ENCODE measurements at regions not wholly inside any gene's neighbourhood (a gene's known extent, or its start where the extent isn't known, plus 50 kb on each side); places are given as distances from the start of the nearest gene placed in this dataset.

DNA sequence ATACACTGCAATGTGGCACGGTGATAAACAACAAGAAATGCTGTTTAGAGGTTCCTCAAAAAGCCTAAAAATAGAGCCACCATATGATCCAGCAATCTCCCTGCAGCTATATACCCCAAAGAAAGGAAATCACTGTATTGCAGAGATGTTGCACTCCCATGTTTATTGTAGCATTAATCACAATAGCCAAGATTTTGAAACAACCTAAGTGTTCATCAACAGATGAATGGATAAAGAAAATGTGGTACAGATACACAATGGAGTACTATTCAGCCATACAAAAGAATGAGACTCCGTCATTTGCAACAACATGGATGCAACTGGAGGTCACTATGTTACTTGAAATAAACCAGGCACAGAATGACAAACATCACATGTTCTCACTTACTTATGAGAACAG lies 365.8 kb upstream of the DIPK2B start:
- no peaks in the 10 kb centered on the region for H3K27me3 ChIP-seq (ENCODE audit: insufficient read depth, poor library complexity, severe bottlenecking)
- H3K27ac ChIP-seq (replicated peaks): no peak overlapping the region

DNA sequence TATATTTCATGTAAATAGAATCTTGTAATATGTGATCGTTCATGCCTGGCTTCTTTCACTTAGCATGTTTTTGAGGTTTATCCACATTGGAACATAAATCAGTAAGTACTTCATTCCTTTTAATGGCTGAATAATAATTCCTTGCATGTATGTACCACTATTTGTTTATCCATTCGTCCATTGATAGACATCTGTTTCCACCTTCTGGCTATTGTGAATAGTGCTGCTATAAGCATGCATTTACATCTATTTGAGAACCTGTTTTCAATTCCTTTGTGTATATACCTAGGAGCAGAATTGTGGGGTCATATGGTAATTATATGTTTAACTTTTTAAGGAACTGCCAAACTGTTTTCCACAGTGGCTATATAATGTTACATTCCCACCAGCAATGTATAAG lies 356.7 kb upstream of the DIPK2B start:
- TF ChIP-seq, protein P1, sequence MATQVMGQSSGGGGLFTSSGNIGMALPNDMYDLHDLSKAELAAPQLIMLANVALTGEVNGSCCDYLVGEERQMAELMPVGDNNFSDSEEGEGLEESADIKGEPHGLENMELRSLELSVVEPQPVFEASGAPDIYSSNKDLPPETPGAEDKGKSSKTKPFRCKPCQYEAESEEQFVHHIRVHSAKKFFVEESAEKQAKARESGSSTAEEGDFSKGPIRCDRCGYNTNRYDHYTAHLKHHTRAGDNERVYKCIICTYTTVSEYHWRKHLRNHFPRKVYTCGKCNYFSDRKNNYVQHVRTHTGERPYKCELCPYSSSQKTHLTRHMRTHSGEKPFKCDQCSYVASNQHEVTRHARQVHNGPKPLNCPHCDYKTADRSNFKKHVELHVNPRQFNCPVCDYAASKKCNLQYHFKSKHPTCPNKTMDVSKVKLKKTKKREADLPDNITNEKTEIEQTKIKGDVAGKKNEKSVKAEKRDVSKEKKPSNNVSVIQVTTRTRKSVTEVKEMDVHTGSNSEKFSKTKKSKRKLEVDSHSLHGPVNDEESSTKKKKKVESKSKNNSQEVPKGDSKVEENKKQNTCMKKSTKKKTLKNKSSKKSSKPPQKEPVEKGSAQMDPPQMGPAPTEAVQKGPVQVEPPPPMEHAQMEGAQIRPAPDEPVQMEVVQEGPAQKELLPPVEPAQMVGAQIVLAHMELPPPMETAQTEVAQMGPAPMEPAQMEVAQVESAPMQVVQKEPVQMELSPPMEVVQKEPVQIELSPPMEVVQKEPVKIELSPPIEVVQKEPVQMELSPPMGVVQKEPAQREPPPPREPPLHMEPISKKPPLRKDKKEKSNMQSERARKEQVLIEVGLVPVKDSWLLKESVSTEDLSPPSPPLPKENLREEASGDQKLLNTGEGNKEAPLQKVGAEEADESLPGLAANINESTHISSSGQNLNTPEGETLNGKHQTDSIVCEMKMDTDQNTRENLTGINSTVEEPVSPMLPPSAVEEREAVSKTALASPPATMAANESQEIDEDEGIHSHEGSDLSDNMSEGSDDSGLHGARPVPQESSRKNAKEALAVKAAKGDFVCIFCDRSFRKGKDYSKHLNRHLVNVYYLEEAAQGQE (IDR thresholded peaks at IDR 0.05; ENCODE audit: insufficient replicate concordance, low read depth): no peak
- TF ChIP-seq, protein P2, sequence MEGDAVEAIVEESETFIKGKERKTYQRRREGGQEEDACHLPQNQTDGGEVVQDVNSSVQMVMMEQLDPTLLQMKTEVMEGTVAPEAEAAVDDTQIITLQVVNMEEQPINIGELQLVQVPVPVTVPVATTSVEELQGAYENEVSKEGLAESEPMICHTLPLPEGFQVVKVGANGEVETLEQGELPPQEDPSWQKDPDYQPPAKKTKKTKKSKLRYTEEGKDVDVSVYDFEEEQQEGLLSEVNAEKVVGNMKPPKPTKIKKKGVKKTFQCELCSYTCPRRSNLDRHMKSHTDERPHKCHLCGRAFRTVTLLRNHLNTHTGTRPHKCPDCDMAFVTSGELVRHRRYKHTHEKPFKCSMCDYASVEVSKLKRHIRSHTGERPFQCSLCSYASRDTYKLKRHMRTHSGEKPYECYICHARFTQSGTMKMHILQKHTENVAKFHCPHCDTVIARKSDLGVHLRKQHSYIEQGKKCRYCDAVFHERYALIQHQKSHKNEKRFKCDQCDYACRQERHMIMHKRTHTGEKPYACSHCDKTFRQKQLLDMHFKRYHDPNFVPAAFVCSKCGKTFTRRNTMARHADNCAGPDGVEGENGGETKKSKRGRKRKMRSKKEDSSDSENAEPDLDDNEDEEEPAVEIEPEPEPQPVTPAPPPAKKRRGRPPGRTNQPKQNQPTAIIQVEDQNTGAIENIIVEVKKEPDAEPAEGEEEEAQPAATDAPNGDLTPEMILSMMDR (IDR thresholded peaks at IDR 0.05; ENCODE audit: insufficient read depth, low read length): no peak
- no peak for TF ChIP-seq POLR2AphosphoS5 (IDR thresholded peaks at IDR 0.05; ENCODE audit: low read depth)
- TF ChIP-seq GABPA (IDR thresholded peaks at IDR 0.05; ENCODE audit: low read depth): no peak
- TF ChIP-seq SPI1 (IDR thresholded peaks at IDR 0.05; ENCODE audit: borderline replicate concordance, low read depth): no peak
- no peak overlapping the region for H3K4me3 ChIP-seq (replicated peaks; ENCODE audit: insufficient read depth, low read length)
- no peak for DNase-seq (ENCODE audit: low read depth in 1 of 2, low spot score in 1 of 2)
- H3K27ac ChIP-seq (replicated peaks): no peak overlapping the region
- H3K27me3 ChIP-seq (ENCODE audit: insufficient read depth, poor library complexity, severe bottlenecking): no peaks in the 10 kb centered on the region

More for the DNA sequence above, 365.8 kb upstream of the DIPK2B start:
- TF ChIP-seq POLR2AphosphoS5 (IDR thresholded peaks at IDR 0.05; ENCODE audit: low read depth) (no peak), GABPA (IDR thresholded peaks at IDR 0.05; ENCODE audit: low read depth) (no peak), SPI1 (IDR thresholded peaks at IDR 0.05; ENCODE audit: borderline replicate concordance, low read depth) (no peak)
- TF ChIP-seq, protein P1 (IDR thresholded peaks at IDR 0.05; ENCODE audit: insufficient replicate concordance, low read depth): no peak
- TF ChIP-seq, protein P2 (IDR thresholded peaks at IDR 0.05; ENCODE audit: insufficient read depth, low read length): no peak
- no peak overlapping the region for H3K4me3 ChIP-seq (replicated peaks; ENCODE audit: insufficient read depth, low read length)
- no peak for DNase-seq (ENCODE audit: low read depth in 1 of 2, low spot score in 1 of 2)

DNA sequence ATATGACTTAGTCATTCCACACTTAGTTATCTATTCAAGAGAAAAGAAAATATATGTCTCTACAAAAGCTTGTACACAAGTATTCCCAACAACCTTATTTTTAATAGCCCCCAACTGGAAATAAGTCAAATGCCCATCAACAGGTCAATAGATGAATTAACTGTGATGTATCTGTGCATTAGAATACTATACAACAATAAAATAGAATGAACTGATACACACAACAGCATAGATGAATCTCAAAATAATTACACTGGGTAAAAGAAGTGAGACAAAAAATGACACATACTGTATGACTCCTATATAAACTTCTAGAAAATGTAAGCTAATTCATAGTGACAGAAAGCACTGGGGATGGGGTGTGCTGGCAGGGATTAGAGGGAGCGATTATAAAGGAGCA lies 354.1 kb upstream of the DIPK2B start:
- Histone ChIP-seq H3K27ac (replicated peaks) (no peak overlapping the region), H3K27me3 (ENCODE audit: insufficient read depth, poor library complexity, severe bottlenecking) (no peaks in the 10 kb centered on the region), H3K4me3 (replicated peaks; ENCODE audit: insufficient read depth, low read length) (no peak overlapping the region)
- TF ChIP-seq GABPA (IDR thresholded peaks at IDR 0.05; ENCODE audit: low read depth) (no peak), SPI1 (IDR thresholded peaks at IDR 0.05; ENCODE audit: borderline replicate concordance, low read depth) (no peak), POLR2AphosphoS5 (IDR thresholded peaks at IDR 0.05; ENCODE audit: low read depth) (no peak)
- TF ChIP-seq, protein P2 (IDR thresholded peaks at IDR 0.05; ENCODE audit: insufficient read depth, low read length): no peak
- TF ChIP-seq, protein P1 (IDR thresholded peaks at IDR 0.05; ENCODE audit: insufficient replicate concordance, low read depth): no peak
- no peak for DNase-seq (ENCODE audit: low read depth in 1 of 2, low spot score in 1 of 2)
